HG03039 (cell line): ENCODE measurements at regions not wholly inside any gene's neighbourhood (a gene's known extent, or its start where the extent isn't known, plus 50 kb on each side); places are given as distances from the start of the nearest gene placed in this dataset.
"Not testable (repeated sequence)": the region's sequence is repeated elsewhere in the genome, so short reads cannot be mapped to it uniquely, and the experiment has no call there.

ENCODE experiments used
- ATAC-seq: cut with Tn5 transposase; IDR thresholded peaks from one replicate; pipeline ENCODE4 v1.9.1; 2021; ENCODE audit warnings: mild to moderate bottlenecking, moderate library complexity; ENCODE audit not compliant: unreplicated experiment

DNA sequence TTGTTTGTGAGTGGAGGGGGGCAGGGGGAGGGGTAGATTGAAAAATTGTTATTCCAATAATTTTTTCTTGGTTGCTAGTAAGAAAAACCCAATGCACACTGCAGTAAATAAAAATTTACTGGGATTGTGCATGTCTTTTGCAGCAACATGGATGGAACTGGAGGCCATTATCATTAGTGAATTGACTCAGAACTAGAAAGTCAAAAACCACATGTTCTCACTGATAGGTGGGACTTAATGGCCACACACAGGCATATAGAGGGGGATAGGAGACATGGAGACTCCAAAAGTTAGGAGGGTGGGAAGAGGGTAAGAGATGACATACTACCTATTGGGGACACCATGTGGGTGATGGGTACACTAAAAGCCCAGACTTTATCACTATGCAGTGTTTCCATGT is 67.2 kb downstream of the BUB3 start:
- no peak for ATAC-seq

DNA sequence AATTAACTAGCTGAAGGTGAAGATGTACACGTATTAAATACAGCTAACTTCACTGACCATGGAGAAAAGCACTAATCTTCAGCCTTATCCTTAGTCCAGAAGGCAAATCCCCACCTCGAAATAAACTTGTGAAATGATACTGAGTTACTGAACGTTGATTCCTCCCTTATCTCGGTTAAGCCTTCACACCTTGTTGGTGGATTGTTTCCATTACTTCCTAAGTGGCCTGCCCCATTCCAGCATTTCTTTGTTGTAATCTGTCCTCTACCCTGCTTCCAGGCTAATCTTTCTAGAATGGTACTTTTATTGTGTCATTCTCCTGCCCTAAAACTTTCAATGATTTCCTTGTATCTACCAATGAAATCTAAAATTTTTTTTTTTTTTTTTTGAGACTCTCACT is 68.6 kb downstream of the BUB3 start:
- no peak for ATAC-seq

DNA sequence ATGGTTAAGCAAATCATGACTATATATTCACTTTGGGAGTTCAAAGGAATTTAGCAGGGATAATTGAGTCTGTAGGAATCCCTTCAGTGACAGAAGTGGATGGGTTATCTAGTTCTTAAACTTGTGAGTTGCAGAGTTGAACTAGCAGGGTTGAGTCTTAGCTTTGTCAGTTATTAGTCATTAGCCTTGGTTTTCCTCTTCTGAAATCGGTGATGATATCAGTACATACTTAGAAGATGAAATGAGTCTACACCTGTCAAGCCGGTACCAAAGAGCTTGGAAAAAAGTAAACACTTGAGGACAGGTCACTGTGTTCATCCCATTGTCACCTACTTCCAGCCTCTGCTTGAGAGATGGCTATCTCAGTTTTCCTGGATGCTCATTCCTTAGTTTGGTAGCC is 73.5 kb downstream of the BUB3 start:
- ATAC-seq: no peak

DNA sequence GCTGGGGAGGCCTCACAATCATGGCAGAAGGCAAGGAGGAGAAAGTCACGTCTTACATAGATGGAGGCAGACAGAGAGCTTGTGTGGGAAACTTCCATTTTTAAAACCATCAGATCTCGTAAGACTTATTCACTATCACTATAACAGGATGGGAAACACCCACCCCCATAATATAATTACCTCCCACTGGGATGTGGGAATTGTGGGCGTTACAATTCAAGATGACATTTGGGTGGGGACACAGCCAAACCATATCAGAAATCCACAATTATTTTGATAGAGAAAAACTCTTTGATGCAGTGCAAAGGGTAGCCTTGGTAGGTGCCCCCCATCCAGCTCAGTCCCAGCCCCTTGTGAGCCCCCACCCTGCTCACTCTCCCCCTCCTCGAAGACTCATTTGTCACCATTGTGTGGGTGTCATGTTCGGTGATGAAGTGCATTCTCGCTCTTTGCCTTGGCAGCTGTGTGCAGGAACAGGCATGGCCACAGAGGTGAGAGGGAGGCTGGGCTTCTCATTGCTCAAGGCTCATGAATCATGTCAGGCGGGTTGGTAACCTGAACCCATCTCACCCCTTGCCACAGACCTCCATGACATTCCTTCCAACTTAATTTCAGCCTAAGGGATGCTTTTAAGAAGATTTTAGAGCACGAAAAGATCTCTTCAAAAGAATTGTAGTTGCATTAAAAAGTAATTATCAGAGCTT is 75.9 kb downstream of the BUB3 start:
- no peak for ATAC-seq

DNA sequence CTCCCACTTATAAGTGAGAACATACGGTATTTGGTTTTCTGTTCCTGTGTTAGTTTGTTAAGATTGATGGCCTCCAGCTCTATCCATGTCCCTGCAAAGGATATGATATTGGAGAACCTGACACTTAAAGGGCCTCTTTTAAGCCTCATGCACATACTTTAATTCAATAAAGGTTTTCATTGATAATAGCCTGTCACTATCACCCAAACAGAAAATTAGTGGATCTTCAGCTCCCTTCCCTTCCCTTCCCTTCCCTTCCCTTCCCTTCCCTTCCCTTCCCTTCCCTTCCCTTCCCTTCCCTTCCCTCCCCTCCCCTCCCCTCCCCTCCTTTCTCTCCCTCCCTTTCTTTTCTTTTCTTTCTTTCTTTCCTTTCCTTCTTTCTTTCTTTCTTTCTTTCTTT is 78.7 kb downstream of the BUB3 start:
- ATAC-seq: not testable (repeated sequence)

DNA sequence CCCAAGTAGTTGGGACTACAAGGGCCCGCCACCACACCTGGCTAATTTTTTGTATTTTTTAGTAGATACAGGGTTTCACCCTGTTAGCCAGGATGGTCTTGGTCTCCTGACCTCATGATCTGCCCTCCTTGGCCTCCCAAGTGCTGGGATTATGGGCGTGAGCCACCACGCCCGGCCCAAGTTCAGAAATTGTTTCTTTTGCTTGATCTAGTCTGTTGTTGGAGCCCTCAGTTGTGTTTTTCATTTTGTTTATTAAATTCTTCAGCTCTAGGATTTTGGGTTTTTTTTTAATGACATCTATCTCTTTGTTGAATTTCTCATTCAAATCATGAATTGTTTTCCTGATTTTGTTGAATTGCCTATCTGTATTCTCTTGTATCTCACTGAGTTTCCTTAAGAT is 80.8 kb downstream of the BUB3 start:
- ATAC-seq: not testable (repeated sequence)

DNA sequence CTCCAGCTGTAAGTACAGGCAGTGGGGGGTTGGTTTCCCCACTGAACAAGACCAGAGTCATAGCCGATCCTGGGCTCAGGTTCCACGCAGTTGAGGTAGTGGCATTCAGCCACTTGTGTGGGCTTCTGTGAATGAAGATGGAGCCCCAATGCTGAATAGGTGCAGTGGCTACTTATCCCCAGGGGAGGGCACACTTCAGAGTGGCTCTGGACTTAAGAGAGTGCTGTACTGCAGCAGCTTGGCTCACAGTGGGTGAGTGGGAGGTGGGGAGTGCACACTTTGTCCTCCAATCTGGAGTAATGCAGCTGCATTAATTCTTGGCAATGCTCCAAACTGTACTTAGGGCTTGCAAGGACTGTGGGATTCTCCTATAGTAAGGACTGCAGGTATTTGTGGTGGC is 81.9 kb downstream of the BUB3 start:
- no peak for ATAC-seq

DNA sequence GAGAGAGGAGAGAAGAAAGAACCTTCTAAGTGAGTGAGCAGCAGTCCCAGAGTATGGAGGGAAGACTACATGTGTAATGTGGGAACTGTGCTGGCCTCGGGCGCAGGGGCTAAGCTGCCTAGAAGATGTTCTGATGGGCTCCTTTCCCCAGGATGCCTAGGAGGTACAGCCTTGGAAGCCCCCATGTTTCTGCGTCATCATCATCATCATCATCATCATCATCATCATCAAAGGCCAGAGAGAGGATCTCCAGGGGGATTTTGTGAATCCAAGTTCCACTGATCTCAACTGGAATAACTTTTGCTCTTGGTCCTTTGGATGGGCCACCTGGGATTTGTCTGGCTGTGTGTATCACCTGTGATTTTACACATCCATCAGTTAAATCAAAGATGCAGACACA is 86.0 kb downstream of the BUB3 start:
- no peak for ATAC-seq

DNA sequence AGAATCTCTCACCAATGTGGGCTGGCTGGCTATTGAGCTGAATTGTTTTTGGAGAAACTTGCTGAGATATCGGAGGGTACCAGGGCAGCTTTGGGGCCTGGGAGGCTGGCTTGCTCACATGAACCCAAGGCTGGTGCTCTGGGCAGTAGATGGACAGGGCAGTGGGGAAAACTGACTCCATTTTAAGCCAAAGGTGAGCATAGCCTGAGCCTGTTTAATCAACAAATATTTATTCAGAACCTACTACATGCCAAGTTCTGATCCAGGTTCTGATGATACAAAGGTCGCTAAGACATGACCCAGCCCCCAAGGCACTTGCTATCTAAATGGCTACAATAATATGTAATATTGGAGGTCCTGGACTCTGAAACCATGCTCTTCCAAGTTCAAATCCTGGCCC is 86.6 kb downstream of the BUB3 start:
- no peak for ATAC-seq

DNA sequence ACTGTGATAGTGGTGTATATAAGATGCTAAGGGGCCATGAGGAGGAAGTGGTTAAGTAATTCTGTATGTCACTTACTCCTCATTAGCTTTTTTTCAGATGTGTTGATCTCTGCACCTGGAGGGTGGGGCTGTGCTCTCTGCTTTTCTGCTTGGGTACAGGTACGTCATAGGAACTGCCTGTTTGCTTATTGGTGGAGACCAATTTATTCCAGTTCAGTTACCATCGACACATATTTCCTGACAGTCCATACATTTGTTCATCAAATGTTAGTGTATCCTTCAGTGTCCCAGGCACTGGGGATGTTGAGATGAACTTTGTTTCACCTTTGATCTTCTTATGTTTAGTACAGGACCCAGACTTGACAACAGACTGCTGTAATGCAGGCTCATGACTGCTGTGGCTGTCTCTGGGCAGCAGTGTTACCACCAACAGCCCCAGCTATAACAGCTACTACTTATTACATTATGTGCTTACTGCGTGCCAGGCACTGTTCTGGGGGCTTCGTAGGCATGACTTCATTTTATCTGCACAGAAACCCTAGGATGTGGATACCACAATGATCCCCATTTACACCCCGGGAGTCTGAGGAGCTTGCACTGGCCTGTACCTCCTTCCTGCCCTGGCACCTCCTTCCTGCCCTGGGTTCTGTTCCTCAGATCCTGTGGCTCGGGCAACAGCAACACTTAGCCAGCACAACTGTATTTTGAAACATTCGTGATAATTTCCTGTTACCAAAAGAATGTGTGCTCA is 87.4 kb downstream of the BUB3 start:
- ATAC-seq: no peak

DNA sequence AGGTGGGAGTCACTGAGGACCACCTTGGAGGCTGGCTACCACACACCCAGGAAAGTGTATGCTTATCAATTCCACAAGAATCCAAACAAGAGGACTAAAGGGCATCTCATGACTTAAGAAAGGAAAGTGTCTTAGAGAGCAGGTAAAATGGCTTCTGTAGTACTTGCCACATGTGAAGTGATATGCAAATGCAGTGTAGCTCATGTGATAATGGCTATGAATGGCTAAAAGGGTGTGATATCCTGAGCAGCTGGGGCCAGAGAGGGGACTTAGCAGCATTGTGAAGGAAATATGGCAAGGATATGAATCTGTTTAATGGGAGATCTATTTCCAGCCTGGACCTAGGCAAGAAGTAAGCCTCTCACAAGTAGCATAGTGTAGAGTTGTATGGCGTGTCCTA is 90.5 kb downstream of the BUB3 start:
- no peak for ATAC-seq

DNA sequence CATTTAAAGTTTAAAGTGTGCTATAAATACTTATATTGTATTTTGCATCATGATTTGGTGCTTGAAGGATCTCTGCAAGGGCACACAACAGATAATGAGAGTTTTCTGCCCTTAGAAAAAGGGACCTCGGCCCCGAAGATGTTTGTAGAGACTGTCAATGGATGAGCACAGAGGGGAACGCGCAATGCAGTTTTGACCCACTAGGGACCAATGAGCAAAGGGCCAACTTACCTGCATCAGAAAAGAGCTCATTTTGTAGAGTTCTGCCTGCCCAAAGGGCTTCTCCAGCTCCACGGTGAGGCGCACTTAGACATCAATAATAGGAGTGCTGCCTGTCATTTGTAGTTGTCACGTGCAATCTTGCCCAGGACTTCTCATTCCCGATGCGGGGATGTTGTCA is 91.1 kb downstream of the BUB3 start:
- ATAC-seq: no peak

DNA sequence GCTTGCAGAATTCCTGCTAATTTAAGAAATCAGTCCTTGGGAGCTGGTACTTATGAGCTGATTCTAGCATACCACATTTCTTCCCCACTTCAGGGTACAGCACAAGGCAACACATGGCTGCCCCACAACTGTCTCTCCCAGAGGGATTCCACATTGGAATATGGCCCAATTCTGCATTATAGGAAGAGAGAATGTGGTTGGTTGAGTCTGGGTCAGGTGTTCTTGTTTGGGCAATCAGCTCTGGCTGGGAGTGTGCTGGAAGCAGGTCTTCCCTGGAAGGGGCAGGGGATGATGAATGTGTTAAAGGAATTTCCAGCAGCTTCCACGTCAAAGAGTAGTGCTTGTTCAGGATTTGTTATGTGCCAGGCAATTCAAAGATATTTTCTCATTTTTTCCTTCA is 95.7 kb downstream of the BUB3 start:
- no peak for ATAC-seq

DNA sequence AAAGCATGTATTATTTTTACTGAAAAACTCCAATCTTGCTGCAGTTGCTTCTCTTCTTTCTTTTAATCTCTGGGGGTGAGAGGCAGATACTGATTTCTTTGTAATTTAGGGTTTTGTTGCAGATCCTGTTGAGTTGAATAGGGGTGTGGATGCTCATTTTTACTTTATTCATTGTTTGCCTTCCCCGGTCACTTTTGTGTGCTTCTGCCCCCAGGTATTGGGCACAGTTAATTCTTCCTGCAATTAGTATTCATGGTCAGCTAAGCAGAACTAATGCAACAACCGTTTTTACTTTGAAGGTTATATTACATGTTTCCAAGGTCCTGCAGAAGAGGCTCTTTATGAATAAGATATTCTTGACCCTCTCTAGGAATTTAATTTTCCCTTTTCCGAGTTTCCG is 96.4 kb downstream of the BUB3 start:
- ATAC-seq: no peak

DNA sequence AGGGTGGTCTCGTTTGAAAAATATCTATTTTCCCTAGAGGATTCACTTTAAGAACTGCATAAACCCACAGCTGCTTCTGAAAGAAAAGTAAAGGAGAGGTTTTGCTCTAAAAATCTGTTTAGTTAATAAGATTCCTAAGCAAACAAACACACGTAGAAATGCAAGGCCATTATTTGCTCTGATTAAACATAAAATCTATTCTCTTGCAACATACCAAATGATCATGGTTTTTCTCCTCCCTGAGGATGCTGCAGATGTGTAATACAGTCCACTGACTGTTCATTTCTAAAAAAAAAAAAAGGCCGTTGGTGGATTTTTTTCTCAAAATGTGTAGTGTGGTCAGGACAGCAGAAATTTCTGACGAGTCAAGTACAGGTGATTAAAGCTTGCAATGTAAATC is 98.6 kb downstream of the BUB3 start:
- ATAC-seq: no peak

DNA sequence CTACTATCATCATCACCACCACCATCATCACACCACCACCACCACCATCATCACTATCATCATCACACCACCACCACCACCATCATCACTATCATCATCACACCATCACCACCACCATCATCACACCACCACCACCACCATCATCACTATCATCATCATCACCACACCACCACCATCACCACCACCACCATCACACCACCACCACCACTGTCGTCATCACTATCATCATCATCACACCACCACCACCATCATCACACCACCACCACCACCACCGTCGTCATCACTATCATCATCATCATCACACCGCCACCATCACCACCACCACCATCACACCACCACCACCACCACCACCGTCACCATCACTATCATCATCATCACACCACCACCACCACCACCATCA is 100.1 kb downstream of the BUB3 start:
- ATAC-seq: not testable (repeated sequence)

DNA sequence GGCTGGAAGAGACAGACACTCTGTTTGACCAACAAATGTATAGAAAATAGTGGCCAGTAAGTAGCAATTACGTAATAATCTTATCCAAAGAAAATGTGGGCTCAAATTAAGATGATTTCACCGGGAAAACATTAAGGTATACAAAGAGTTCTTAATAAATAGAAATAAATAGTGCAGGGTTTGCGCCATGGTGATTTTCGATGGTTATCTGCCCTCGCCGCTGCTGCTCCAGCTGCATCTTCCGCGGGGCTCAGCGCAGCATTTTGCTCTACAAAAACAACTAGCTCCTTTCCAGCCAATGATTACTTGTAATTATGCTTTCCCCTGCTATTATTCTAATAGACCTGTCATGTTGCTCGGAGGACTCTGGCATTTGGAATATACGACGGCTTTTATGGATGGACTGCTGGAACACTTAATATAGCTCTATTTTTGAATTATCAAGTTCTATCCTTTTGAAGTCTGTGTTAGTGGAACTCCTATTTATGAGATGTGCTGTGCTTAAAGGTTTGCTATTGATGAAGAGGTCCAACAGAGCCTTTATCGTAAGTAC is 103.8 kb downstream of the BUB3 start:
- ATAC-seq: no peak

DNA sequence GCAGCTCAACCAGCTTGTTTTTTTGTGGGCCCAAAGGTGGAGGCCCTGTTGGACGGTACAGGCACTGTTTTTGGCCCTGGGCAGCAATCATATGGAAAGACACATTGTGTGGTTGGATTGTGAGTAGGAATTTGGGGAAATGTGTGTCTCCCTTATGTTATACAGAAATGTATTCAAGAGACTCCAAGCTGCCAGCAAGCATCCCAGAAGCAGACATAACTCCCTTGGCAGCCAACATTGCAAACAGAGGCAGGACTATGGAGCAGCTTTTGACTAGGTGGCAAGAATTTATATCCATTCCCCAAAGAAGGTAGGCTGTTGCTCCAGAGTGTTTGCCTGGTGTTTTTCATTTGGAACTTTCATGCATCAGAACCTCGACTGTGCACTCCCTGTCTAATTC is 104.9 kb downstream of the BUB3 start:
- no peak for ATAC-seq

DNA sequence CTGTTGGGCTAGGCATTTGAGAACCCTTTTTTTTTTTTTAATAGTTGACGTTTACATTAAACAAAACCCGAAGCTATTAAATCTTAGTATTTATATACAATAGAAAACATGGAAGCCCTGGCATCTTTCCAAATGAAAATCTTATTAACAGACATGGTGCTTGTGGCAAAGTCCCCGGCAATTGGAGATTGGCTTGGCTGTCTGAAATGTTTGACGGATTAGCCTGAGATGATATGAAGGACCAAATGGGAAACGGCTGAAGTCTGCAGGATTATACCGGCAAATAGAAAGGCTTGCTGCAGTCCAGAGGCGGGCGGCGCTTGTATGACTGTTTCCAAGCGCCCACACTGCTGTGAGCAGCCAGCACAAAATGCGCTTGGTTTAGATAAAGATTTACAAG is 105.6 kb downstream of the BUB3 start:
- no peak for ATAC-seq

DNA sequence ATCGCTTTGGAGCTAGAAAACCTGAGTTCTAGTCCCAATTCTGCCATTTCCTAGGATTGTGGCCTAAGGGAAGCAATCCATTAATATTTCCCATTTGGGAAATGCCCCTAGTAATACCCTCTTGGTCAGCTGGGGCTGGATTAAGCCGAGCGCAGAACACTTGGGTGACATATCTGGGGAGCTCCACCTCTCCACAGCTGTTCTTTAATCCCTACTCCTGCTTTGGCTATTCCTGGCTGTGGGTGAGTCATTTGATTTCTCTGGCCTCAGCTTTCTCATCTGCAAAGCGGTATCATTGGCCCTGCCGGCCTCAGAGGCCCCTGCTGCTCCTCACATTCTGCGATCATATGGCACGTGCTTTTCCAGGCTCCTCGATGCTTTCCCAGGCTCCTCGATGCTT is 108.3 kb downstream of the BUB3 start:
- no peak for ATAC-seq

DNA sequence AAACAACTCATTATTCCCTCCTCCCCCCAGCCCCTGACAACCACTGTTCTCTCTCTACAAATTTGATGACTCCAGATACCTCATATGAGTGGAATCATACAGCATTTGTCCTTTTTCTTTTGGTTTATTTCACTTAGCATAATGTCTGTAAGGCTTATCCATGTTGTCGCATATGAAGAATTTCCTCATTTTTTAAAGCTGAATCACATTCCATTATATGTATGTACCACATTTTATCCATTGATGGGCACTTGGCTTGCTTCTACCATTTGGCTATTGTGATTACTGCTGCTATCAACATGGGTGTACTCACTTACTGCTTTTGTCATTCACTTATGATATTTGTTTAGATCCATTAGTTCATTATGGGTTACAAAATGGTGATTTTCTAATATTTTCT is 112.8 kb downstream of the BUB3 start:
- ATAC-seq: no peak

DNA sequence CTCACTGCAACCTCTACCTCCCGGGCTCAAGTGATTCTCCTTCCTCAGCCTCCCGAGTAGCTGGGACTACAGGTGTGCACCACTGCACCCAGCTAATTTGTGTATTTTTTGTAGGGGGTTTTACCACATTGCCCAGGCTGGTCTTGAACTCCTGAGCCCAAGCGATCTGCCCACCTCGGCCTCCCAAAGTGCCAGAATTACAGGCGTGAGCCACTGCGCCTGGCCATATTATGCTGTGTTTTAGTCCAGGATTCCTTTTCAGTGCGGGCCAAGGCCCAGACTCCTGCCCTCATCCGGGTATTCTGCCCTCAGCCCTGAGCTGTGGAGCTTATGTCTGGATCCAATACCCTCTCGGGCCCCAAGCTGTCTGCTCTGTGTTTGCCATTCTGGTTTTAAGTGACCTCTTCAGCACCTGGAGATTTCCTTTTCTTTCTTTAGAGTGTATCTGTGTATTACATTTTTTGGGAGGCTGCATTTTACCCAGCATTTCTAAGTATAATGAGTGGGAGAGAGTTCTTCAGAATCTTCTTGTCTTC is 114.9 kb downstream of the BUB3 start:
- ATAC-seq: no peak
